Esophagus muscularis mucosa (tissue), 4 donors: ENCODE measurements at regions not wholly inside any gene's neighbourhood (a gene's known extent, or its start where the extent isn't known, plus 50 kb on each side); places are given as distances from the start of the nearest gene placed in this dataset.

Experiments used
- EP300 ChIP-seq: sonication (generic); formaldehyde crosslinking; IDR thresholded peaks from one replicate; pipeline ENCODE4 v1.6.1; 2017; ENCODE audit warnings: antibody characterized with exemption
- POLR2A ChIP-seq: fragments of 450-650 bp; IDR thresholded peaks from one replicate; pipeline ENCODE4 v1.6.1; 2017; ENCODE audit warnings: antibody characterized with exemption, moderate library complexity, mild to moderate bottlenecking, low read depth
- TF ChIP-seq, protein P1 (sequence below), 3 experiments: fragments of 200-600 bp in 2 of 3; fragments of 450-650 bp in 1 of 3; sonication (generic) in 2 of 3; IDR thresholded peaks; one replicate each; pipeline ENCODE4 v1.5.1; 2017 to 2019; ENCODE audit warnings: antibody characterized with exemption in 3 of 3, mild to moderate bottlenecking in 2 of 3, moderate library complexity in 1 of 3

DNA sequence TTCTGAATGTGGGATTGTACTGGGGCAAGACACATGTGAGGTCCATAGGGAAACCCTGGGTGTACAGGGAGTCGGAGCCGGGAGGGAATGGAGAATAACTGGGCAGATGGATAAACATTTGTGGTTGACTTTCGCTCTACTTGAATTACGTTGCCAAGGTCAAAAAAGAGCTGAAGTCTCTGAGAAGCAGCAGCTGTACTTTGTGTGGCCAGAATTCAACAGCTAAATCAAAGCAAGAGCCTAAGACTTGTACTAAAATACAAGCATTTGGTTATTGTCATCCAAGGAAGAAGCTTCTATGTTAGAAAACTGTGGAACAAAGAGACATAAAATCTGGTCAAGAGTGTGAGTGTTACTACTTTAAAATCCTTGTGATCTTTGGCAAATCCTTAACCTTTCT lies 457.2 kb downstream of the ARL4A start:
- TF ChIP-seq, protein P1, sequence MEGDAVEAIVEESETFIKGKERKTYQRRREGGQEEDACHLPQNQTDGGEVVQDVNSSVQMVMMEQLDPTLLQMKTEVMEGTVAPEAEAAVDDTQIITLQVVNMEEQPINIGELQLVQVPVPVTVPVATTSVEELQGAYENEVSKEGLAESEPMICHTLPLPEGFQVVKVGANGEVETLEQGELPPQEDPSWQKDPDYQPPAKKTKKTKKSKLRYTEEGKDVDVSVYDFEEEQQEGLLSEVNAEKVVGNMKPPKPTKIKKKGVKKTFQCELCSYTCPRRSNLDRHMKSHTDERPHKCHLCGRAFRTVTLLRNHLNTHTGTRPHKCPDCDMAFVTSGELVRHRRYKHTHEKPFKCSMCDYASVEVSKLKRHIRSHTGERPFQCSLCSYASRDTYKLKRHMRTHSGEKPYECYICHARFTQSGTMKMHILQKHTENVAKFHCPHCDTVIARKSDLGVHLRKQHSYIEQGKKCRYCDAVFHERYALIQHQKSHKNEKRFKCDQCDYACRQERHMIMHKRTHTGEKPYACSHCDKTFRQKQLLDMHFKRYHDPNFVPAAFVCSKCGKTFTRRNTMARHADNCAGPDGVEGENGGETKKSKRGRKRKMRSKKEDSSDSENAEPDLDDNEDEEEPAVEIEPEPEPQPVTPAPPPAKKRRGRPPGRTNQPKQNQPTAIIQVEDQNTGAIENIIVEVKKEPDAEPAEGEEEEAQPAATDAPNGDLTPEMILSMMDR (IDR thresholded peaks at IDR 0.05), result no peak
- TF ChIP-seq POLR2A (no peak), EP300 (no peak)
